IPS-18a (cell line): ENCODE measurements at regions not wholly inside any gene's neighbourhood (a gene's known extent, or its start where the extent isn't known, plus 50 kb on each side); places are given as distances from the start of the nearest gene placed in this dataset.

Experiments
- H3K27ac ChIP-seq: one replicate; pipeline ENCODE4 v1.5.1; 2013; ENCODE audit warnings: low read length
- H3K27me3 ChIP-seq: one replicate; pipeline ENCODE4 v1.6.1; 2013; ENCODE audit warnings: mild to moderate bottlenecking, low read length; ENCODE audit not compliant: control insufficient read depth, insufficient read depth
- H3K36me3 ChIP-seq: one replicate; pipeline ENCODE4 v1.6.1; 2013; ENCODE audit warnings: low read depth, low read length; ENCODE audit not compliant: control insufficient read depth
- H3K4me1 ChIP-seq: one replicate; pipeline ENCODE4 v1.6.1; 2013; ENCODE audit warnings: low read depth, low read length; ENCODE audit not compliant: control insufficient read depth
- H3K4me3 ChIP-seq: one replicate; pipeline ENCODE4 v1.5.1; 2013; ENCODE audit warnings: low read length
- H3K9ac ChIP-seq: one replicate; pipeline ENCODE4 v1.6.1; 2013; ENCODE audit warnings: mild to moderate bottlenecking, low read length, moderate library complexity
- H3K9me3 ChIP-seq: one replicate; pipeline ENCODE4 v1.6.1; 2013; ENCODE audit warnings: low read depth, low read length; ENCODE audit not compliant: control insufficient read depth

DNA sequence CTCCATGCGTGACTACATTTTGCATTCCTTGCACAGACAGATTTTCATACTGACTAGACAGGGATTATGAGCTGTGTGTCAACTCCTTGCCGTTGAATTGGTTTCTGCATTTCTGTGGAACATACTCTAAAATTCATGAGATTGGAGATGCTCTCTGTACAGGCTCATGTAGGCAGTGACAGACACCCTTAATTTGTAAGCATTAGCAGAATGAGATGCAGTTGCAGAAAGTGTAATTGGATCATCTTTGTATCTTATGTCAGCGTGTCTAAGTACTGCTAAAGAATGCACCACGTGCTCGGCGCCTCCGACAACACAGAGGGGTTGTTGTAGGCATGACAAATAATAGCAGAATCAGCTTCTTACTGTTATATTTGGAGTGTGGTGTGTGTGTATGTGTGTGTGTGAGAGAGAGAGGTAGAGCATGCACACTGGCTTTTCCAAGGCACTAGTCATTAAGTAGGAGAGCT, 212.4 kb downstream of the CMPK2 start:
- H3K27ac ChIP-seq = no peak overlapping the region
- H3K9me3 ChIP-seq = no peaks in the 10 kb centered on the region
- no peak overlapping the region for H3K9ac ChIP-seq
- no peak overlapping the region for H3K4me3 ChIP-seq
- peaks cover 5% of the 10 kb centered on the region for H3K4me1 ChIP-seq
- H3K27me3 ChIP-seq = no peaks in the 10 kb centered on the region
- no peaks in the 10 kb centered on the region for H3K36me3 ChIP-seq

DNA sequence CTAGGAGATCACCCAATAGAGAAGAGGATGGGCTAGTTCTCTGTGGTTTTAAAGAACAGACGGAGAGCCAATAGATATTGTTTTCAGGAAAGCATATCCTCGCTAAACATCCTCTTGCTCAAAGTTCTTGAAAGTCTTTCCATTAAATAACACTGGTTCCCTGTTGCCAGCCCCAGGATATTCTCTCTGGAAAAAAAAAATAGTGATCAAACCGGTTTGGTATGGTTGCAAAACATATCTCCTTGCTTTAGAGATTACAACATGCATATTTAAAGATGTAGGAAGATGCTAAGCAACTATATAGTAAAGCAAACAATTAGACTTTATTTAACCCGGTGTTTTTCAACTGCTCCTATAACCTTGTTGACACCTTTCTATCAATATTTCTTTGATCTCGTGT, 211.4 kb downstream of the CMPK2 start:
- Histone ChIP-seq H3K36me3 (no peaks in the 10 kb centered on the region), H3K4me3 (no peak overlapping the region), H3K9me3 (no peaks in the 10 kb centered on the region), H3K9ac (no peak overlapping the region), H3K27ac (no peak overlapping the region), H3K27me3 (no peaks in the 10 kb centered on the region), H3K4me1 (peaks cover 5% of the 10 kb centered on the region)

DNA sequence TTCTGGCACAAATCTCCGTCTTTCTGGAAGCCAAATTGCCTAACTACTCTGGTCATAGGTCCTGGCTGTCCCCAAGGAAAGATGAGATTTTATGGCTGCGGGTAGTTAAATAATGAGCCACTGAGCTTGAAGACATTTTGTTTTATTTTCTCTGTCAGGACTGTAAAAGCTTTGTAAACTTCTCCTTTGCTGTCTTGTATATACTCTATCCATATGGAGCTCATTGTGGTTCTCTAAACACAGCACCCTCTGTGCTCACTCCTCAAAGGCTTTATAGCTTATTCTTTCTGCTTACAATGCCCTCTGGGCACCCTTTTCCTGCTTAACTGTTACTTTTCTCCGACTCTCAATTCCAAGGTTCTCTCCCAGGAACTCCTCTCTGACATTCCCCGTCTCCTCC, 209.1 kb downstream of the CMPK2 start:
- Histone ChIP-seq H3K27ac (no peak overlapping the region), H3K36me3 (no peaks in the 10 kb centered on the region), H3K4me3 (no peak overlapping the region), H3K9me3 (no peaks in the 10 kb centered on the region), H3K9ac (no peak overlapping the region), H3K27me3 (no peaks in the 10 kb centered on the region), H3K4me1 (peaks cover 5% of the 10 kb centered on the region)

DNA sequence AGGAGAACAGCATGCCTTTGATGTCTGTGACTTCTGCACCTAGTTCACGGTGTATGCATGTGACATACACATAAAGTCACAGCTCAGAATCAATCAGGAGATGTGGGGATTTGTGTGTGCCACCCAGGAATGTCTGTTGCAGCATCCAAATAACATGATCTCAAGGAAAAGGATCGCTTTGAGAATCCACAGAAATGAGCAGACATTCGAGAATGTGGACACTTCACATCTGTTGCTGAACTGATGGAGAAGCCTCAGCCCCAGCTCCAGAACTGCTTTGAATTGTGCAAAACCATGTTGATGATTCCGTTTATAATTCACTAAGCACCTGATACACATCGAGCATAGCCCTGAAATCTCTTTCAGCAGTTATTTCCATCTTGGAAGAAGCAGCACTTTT, 208.6 kb downstream of the CMPK2 start:
- H3K9ac ChIP-seq = no peak overlapping the region
- H3K36me3 ChIP-seq = no peaks in the 10 kb centered on the region
- no peak overlapping the region for H3K4me3 ChIP-seq
- no peak overlapping the region for H3K27ac ChIP-seq
- H3K4me1 ChIP-seq = peaks cover 5% of the 10 kb centered on the region
- H3K9me3 ChIP-seq = no peaks in the 10 kb centered on the region
- no peaks in the 10 kb centered on the region for H3K27me3 ChIP-seq

DNA sequence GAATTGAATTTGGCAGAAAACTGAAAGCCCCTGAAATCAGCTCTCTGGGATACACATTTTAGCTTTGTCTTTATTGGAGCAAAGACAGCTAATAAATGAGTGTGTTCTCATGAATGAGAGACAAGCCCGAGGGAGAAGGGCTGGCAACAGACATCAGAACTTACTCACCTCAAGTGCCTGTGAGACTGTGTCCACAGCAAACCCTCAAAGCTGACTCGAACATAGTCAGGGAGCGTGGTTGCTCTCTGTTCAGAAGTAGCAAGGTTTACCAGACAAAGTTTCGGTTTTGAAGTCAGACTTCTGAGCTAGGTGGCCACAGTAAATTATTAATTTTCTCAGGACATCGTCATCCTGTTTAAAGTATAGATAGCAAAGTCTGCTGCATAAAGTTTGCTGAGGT, 207.9 kb downstream of the CMPK2 start:
- Histone ChIP-seq H3K27ac (no peak overlapping the region), H3K9ac (no peak overlapping the region), H3K9me3 (no peaks in the 10 kb centered on the region), H3K27me3 (no peaks in the 10 kb centered on the region), H3K36me3 (no peaks in the 10 kb centered on the region), H3K4me3 (no peak overlapping the region), H3K4me1 (peaks cover 5% of the 10 kb centered on the region)

DNA sequence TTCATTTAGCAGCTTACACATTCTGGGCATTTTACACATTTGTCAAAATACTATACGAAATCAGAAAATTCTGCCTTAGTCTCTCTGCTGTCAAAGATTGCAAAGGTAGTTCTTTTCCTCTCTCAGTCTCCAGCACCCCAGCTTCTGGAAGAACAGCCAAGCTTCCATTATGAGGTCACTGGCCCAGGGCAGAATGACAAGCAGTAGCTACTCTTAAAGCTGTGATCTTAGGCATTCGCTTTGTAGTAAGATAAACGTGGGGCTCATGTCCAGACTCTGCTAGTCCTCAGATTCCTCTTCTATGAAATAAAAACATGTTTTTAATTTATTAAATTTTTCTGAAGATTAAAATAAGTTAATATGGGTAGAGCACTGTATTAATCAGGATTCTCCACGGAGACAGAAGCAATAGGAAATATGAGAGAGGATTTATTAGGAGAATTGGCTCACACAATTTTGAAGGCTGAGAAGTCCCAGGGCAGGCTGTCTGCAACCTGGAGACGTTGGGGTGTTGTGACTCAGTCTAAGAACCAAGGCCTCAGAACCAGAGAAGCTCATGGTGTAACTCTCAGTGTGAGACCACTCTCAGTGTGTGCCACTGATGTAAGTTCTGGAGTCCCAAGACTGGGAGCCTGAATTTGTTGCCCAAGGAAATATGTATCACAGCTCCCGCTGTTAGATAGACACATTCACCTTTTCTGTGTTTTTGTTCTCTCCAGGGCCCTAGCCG, 201.2 kb downstream of the CMPK2 start:
- Histone ChIP-seq H3K4me1 (no peaks in the 10 kb centered on the region), H3K36me3 (no peaks in the 10 kb centered on the region), H3K9ac (no peak overlapping the region), H3K27ac (no peak overlapping the region), H3K9me3 (no peaks in the 10 kb centered on the region), H3K4me3 (no peak overlapping the region), H3K27me3 (no peaks in the 10 kb centered on the region)

DNA sequence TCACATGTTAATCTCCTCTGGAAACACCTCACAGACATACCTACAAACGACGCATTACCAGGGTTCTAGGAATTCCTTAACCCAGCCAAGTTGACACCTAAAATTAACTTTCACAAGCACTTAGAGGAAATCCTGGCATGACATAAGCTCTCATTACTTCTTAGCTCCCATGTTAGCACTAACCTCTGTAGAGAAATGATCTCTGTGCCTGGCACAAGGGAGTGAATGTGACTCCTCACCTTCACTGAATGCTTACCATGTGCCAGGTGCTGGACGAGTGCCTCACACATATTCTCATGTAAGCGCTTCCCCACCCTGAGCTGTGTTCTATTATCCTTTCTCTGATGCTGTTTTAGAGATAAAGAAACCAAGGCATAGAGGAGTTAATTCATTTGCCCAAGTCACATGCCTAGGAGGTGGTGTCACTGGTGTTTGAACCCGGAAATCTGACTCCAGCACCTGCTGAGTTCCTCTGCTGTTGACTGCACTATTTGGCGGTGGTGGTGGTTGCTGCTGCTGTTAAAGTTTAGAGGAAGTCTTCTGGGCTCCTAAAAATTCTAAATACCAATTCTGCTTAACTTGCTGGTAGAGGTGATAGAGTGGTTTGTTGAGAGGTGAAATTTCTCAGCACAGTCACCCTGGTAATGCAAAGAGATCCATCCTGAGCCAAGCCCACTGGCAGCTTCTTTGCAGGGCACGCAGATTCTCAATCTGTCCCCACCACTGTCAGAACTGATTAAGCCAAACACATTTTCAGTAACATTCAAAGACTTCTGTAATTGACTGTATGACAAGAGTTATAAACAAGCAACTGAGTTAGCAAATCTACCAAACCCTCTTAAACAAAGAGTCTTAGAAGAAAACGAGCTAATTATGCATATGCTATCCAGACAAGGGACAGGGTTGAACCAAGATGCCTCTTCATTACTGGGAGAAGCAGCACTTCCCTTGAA, 200.3 kb downstream of the CMPK2 start:
- H3K4me1 ChIP-seq = no peaks in the 10 kb centered on the region
- H3K27me3 ChIP-seq = no peaks in the 10 kb centered on the region
- H3K27ac ChIP-seq = no peak overlapping the region
- no peaks in the 10 kb centered on the region for H3K9me3 ChIP-seq
- H3K4me3 ChIP-seq = no peak overlapping the region
- no peak overlapping the region for H3K9ac ChIP-seq
- no peaks in the 10 kb centered on the region for H3K36me3 ChIP-seq

DNA sequence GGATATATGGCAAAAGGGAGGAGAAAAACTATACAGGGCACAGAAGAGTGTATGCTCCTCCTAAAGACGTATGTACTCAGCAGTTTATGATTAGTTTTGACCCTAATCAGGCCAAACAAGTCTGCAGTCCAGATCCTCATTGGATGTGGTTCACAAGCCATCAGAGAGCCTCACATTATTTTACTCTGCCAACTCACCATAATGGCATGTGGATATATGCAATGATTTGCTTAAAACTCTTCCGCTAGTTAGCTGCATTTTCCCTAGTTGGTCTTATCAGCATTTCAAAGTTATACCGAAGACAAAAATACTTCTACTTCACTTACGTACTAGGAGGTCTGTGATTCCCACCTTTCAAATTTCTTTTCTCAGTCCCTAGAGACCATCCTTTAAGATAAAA, 198.4 kb downstream of the CMPK2 start:
- Histone ChIP-seq H3K36me3 (no peaks in the 10 kb centered on the region), H3K4me1 (no peaks in the 10 kb centered on the region), H3K27ac (no peak overlapping the region), H3K27me3 (no peaks in the 10 kb centered on the region), H3K9ac (no peak overlapping the region), H3K9me3 (no peaks in the 10 kb centered on the region), H3K4me3 (no peak overlapping the region)

DNA sequence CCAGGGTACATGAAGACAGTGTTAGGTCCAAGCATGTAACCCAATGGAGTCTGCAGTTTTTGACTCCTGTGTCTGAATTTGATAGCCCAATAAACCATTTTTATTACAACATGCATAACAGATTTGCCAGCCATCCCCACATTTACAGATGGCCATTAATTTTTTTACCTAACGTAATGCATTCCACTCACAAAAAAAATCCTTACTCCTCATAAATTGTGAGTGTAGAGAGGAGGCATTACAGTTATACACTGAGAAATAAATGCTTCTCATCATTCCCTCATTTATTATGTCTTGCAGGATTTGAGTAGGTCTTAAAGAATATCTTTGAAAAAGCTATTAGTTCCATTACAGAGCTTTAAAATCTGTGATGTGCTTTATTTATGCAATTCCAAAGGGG, 193.8 kb downstream of the CMPK2 start:
- Histone ChIP-seq H3K27me3 (no peaks in the 10 kb centered on the region), H3K9me3 (no peaks in the 10 kb centered on the region), H3K4me1 (no peaks in the 10 kb centered on the region), H3K4me3 (no peak overlapping the region), H3K9ac (no peak overlapping the region), H3K27ac (no peak overlapping the region), H3K36me3 (no peaks in the 10 kb centered on the region)

DNA sequence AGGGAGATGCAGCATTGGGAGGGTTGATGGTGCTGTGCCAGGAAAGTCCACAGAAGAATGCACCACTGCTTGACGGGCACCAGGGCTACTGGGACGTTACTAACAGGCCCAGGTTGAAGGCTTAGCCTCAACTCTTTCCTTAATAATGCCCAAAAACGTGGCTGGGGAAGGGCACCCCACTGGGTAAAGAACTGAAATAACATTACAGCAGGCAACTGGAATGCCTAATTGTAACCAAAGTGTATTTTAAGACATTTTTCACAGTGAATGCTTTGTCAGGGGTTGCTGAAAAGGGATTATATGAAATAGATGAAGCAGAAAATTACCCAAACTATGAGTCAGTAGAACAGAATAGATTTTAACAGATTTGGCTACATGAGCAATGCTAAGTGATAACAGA, 191.3 kb downstream of the CMPK2 start:
- H3K9me3 ChIP-seq = no peaks in the 10 kb centered on the region
- H3K27me3 ChIP-seq = peaks cover 4% of the 10 kb centered on the region
- no peak overlapping the region for H3K27ac ChIP-seq
- no peak overlapping the region for H3K4me3 ChIP-seq
- no peak overlapping the region for H3K9ac ChIP-seq
- H3K36me3 ChIP-seq = no peaks in the 10 kb centered on the region
- peaks cover 6% of the 10 kb centered on the region for H3K4me1 ChIP-seq

DNA sequence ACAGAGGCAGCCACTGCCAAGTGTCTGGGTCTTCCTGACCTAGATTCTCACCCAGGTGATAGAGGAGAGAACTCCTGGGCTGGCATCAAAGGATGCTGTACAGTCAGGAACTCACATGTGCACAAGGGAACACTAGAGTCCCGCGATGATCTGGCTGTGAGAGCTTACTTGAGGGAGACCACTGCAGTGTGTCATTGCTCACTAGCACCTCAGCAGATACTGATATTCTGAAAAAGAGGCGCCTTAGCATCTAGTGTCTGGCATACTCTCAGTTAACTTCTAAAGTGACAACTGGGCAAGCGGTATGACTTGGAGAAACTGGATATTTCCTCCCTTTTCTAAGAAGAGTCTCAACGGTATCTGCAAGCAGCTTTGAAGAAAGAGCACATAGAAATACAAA, 189.9 kb downstream of the CMPK2 start:
- Histone ChIP-seq H3K27me3 (peaks cover 4% of the 10 kb centered on the region), H3K9ac (no peak overlapping the region), H3K4me1 (peaks cover 16% of the 10 kb centered on the region), H3K9me3 (no peaks in the 10 kb centered on the region), H3K4me3 (no peak overlapping the region), H3K27ac (no peak overlapping the region), H3K36me3 (no peaks in the 10 kb centered on the region)
